ENCODE measurements at regions not wholly inside any gene's neighbourhood (a gene's known extent, or its start where the extent isn't known, plus 50 kb on each side); places are given as distances from the start of the nearest gene placed in this dataset.

DNA sequence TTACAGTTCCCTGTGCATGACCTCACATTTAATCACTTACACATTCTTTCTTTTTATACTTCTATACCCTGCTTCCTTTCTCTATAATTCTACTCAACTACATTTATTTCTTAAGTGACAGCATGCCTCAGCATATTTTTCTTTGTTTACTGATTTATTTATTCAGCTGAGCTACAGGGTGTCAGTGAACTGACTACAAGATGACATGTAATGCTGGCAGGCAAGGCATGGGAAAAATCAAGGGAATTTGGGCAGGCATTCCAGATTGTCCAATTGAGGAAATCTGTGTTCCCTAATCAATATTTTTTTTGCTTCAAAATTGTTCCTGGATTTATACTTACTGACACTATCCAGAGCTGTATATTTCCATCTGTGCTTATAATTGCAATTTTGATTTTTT, 875.5 kb downstream of the C4orf33 start:
- Mint-ChIP-seq H3K4me3 (ENCODE audit: unreplicated experiment) (no peak overlapping the region), H3K4me1 (ENCODE audit: low read depth, unreplicated experiment) (no peaks in the 10 kb centered on the region), H3K36me3 (ENCODE audit: unreplicated experiment) (no peaks in the 10 kb centered on the region), H3K27ac (ENCODE audit: unreplicated experiment) (no peak overlapping the region), H3K9me3 (ENCODE audit: unreplicated experiment) (no peaks in the 10 kb centered on the region), H3K27me3 (ENCODE audit: unreplicated experiment) (no peaks in the 10 kb centered on the region)
- TF ChIP-seq, protein P1, sequence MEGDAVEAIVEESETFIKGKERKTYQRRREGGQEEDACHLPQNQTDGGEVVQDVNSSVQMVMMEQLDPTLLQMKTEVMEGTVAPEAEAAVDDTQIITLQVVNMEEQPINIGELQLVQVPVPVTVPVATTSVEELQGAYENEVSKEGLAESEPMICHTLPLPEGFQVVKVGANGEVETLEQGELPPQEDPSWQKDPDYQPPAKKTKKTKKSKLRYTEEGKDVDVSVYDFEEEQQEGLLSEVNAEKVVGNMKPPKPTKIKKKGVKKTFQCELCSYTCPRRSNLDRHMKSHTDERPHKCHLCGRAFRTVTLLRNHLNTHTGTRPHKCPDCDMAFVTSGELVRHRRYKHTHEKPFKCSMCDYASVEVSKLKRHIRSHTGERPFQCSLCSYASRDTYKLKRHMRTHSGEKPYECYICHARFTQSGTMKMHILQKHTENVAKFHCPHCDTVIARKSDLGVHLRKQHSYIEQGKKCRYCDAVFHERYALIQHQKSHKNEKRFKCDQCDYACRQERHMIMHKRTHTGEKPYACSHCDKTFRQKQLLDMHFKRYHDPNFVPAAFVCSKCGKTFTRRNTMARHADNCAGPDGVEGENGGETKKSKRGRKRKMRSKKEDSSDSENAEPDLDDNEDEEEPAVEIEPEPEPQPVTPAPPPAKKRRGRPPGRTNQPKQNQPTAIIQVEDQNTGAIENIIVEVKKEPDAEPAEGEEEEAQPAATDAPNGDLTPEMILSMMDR (IDR thresholded peaks at IDR 0.05; ENCODE audit: partially characterized antibody, unreplicated experiment) = no peak
- DNase-seq = no peak

DNA sequence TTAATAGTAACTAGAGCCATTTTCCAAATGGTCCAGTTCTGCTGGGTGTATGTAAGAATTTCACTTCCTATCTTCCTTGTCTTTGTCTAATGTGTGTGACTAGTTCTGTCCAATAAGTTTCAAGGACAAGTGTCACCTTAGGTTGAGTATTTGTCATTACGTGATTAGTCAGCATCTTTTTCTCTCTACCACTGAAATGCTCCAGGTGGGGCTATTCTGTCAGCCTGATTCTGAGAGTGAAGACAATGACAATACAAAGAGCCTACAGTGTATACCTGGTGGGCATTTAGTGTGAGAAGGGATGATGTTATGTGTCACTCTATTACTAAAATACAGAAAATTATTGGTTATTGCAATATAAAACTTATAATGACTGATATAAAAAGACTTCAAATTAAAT, 876.3 kb downstream of the C4orf33 start:
- no peaks in the 10 kb centered on the region for H3K36me3 Mint-ChIP-seq (ENCODE audit: unreplicated experiment)
- no peaks in the 10 kb centered on the region for H3K27me3 Mint-ChIP-seq (ENCODE audit: unreplicated experiment)
- H3K9me3 Mint-ChIP-seq (ENCODE audit: unreplicated experiment) = no peaks in the 10 kb centered on the region
- DNase-seq = no peak
- no peak overlapping the region for H3K27ac Mint-ChIP-seq (ENCODE audit: unreplicated experiment)
- H3K4me1 Mint-ChIP-seq (ENCODE audit: low read depth, unreplicated experiment) = no peaks in the 10 kb centered on the region
- TF ChIP-seq, protein P1 (IDR thresholded peaks at IDR 0.05; ENCODE audit: partially characterized antibody, unreplicated experiment) = no peak
- no peak overlapping the region for H3K4me3 Mint-ChIP-seq (ENCODE audit: unreplicated experiment)

DNA sequence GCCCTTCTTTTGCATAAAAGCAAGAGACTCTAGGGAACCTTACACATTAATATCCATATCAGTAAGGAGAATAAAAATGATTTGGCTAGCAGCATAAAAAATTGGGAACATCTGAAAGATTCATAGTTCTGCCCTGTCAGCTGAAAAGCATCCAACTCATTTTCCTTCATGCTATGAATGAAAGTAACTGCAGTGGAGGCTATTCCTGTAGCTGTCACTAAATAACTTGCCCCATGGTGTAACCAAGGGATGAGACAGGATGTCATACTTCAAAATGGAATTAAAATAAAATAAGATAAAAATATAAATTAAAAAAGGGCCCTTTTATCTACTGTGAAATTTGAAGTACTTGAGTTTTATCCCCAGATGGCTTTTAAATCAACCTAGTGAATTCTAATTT, 878.8 kb downstream of the C4orf33 start:
- Mint-ChIP-seq H3K4me1 (ENCODE audit: low read depth, unreplicated experiment) (no peaks in the 10 kb centered on the region), H3K9me3 (ENCODE audit: unreplicated experiment) (no peaks in the 10 kb centered on the region), H3K27me3 (ENCODE audit: unreplicated experiment) (no peaks in the 10 kb centered on the region), H3K4me3 (ENCODE audit: unreplicated experiment) (no peak overlapping the region), H3K36me3 (ENCODE audit: unreplicated experiment) (no peaks in the 10 kb centered on the region), H3K27ac (ENCODE audit: unreplicated experiment) (no peak overlapping the region)
- TF ChIP-seq, protein P1 (IDR thresholded peaks at IDR 0.05; ENCODE audit: partially characterized antibody, unreplicated experiment) = no peak
- no peak for DNase-seq

DNA sequence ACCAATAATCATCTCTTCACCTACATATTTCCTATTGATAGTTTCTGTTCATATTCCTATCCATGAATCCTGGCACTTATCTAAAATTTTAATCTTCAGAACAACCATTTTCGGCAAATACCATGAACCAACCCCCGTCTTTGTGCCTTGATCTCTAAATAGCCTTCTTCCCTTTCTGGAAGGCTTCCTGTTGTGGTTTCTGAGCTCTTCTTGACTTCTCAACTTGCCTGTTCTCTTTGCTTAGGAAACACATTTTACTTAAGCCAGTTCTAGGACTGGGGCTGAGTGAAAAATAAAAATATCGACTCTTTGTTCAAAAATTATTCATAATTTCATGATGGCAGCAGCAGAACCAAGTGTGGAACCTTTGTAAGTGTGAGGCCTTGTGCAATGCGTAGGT, 882.4 kb downstream of the C4orf33 start:
- no peak overlapping the region for H3K4me3 Mint-ChIP-seq (ENCODE audit: unreplicated experiment)
- TF ChIP-seq, protein P1 (IDR thresholded peaks at IDR 0.05; ENCODE audit: partially characterized antibody, unreplicated experiment) = no peak
- no peak for DNase-seq
- no peaks in the 10 kb centered on the region for H3K4me1 Mint-ChIP-seq (ENCODE audit: low read depth, unreplicated experiment)
- H3K9me3 Mint-ChIP-seq (ENCODE audit: unreplicated experiment) = no peaks in the 10 kb centered on the region
- no peaks in the 10 kb centered on the region for H3K27me3 Mint-ChIP-seq (ENCODE audit: unreplicated experiment)
- no peaks in the 10 kb centered on the region for H3K36me3 Mint-ChIP-seq (ENCODE audit: unreplicated experiment)
- no peak overlapping the region for H3K27ac Mint-ChIP-seq (ENCODE audit: unreplicated experiment)

DNA sequence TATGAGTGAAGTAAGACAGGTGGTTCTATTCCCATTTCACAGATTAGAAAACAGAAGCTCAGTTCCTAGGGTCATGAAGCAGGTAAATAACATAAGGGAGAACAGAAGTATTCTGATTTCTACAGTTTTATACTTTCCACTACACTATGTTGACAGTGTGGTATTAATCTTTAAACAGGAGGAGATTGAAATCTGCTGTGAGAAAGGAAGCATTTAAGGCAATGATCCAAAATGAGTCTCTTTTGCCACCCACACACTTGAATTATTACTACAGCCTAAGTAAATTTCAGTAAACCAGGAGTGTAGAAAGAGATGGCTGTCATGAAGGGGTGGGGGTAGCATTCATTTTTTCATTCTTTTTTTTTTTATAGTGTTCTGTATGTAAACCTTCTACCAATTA, 893.0 kb downstream of the C4orf33 start:
- H3K36me3 Mint-ChIP-seq (ENCODE audit: unreplicated experiment) = no peaks in the 10 kb centered on the region
- no peaks in the 10 kb centered on the region for H3K27me3 Mint-ChIP-seq (ENCODE audit: unreplicated experiment)
- no peaks in the 10 kb centered on the region for H3K9me3 Mint-ChIP-seq (ENCODE audit: unreplicated experiment)
- peaks cover 3% of the 10 kb centered on the region for H3K4me1 Mint-ChIP-seq (ENCODE audit: low read depth, unreplicated experiment)
- no peak overlapping the region for H3K4me3 Mint-ChIP-seq (ENCODE audit: unreplicated experiment)
- no peak for DNase-seq
- TF ChIP-seq, protein P1 (IDR thresholded peaks at IDR 0.05; ENCODE audit: partially characterized antibody, unreplicated experiment) = no peak
- H3K27ac Mint-ChIP-seq (ENCODE audit: unreplicated experiment) = no peak overlapping the region

Data from glutamatergic neuron (in vitro differentiated cells).